Stimulated activated CD4-positive, alpha-beta T cell treated with anti-CD3 and anti-CD28 coated beads, Interleukin-4, amount 100 ng/mL, for 24 hours (primary cell): ENCODE measurements at regions not wholly inside any gene's neighbourhood (a gene's known extent, or its start where the extent isn't known, plus 50 kb on each side); places are given as distances from the start of the nearest gene placed in this dataset.

Experiments used
- DNase-seq: peaks from one replicate; pipeline ENCODE4 v3.0.0-alpha.2; 2020

GRCh38 chr4:14667624-14668151 is 334.6 kb upstream of the CPEB2 start:
- DNase-seq: no peak

- no peak for DNase-seq
Measured at GRCh38 chr4:14668296-14668695, 334.0 kb upstream of the CPEB2 start.

DNA sequence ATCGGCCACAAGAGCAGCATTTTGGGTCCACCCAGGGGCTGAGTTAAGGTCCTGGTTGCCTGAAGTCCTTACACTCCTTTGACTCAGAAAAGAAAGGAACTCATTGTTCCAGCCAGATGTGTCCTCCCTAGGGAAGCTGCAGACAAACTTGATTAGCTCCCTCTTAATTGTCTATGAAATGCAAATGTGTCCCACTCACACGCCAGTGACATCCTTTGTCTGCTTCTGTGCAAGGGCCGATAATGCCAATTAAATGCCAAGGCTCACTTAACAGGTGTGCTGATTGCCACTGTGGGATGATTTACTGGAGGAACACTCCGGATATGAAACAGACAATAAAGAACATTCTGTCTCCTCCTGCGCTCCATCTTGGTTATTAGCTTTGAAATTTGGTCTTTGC is 332.9 kb upstream of the CPEB2 start:
- DNase-seq: no peak

DNA sequence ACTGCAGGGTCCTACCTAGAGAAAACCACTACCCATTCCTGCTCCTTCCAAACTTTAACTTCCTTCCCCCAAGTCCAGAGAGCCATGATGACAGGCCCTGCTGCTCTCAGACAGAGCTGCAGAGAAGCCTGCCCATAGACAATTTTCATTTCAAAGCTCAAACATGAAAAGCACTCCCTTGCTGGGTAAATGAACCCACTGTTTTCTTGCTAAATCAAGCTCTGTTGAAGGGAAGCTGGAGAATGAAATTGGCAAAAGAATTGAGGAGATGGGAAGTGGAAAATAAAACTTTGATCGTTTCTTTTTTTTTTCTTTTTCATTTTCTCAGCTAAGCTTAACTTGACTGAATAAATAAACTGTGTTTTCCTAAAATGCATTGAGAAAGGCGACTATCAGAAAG is 331.1 kb upstream of the CPEB2 start:
- DNase-seq: no peak

GRCh38 chr4:14675279-14675985 is 326.8 kb upstream of the CPEB2 start:
- DNase-seq: no peak

DNA sequence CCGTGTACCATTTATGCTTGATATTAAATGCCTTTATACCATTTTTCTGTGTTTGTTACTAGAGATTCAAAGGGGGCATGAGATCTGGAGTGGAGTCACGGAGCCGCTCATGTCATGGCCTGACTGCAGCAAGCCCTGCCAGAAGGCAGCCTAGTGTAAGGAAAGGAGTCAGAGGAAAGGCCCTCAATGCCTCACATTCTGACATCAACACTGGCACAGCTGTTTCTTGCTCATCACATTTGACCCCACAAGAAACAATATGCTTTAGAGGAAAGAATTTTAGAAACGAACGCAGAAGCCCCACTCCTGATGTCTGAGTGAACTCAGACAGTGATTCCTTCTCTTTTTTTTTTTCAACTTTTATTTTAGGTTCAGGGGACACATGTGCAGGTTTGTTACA is 322.4 kb upstream of the CPEB2 start:
- DNase-seq: no peak

DNA sequence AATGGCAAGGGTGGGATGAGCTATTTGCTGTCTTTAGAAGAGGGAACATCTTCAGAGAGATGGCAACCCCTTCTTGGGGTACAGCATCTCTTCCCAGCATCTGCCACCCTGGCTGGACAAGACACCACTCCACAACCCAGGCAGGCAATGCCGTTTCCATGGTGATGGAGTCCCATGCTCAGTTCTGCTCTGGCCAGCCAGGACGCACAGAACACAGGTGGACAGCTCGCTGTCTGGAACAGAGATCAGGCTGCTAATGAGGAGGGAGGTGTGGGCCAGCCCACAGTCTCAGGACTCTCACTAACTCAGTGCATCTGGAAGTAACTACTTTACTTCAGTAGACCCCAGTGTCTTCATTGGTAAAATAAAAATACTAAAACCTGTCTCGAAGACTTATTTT is 321.0 kb upstream of the CPEB2 start:
- no peak for DNase-seq

DNA sequence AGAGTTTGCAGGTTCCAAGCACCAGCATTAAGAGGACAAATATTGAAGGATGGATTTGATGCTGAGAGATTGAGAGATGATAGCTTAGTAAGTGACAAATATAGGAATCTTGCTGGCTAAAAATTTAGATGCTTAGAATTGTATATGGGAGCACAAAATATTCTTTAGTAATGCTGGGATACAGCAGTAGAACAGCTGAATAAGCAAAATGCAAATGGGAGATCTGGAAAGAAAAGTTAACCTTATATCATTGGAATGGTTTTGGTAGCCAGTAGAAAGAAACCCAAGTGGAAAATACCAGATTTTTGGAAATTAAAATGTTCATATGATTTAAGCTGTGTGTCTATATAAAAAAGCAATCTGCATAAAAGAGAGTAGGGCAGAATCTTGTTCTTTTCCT is 308.6 kb upstream of the CPEB2 start:
- DNase-seq: no peak

DNA sequence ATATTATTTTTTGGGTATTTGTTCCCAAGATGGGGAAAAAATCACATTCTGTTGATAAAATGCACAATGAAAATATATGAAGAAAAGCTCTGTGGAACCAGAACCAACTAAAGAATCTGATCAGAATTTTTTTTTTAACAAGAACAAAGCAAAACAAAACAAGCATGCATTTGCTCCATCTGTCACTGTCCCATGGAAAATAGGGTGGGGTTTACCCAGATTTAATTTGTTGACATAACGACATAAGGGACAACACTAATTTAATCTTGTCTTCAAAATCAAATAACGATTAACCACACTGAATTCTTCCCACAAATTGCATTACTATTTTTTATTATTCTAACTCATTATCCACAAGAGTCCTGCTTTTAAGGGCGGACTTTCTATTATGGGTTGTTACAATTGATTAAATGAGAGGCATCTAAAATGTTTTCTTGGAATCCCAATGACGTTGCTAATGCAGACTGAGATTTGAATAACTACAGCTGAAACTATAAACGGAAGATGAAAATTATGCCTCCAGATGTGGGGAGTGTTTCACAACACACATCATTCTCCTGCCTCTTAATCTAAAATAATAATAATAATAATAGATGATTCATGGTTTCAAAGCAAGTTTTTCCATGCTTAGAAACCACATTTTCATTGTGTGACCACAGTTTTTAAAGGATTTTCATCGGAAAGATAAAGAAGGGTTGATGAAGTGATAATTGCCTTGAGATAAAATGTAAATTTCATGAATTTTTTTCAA is 307.0 kb upstream of the CPEB2 start:
- no peak for DNase-seq

DNA sequence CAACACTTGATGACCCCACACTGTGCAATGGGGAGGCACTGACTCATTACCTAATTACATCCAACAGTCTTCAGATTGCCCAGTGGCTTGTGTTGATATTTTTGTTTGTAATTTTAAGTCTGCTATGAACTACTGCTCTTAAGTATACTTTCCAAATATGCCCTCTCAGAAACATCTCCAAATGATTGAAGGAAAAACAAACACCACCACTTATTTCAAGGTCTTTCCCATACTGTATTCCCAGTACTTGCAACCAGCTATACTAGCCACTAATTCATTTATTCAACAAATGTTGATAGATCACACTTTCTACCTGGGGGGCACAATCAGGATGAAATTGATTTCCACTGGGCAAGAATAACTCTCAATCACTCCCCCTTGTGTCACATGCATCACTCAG is 302.2 kb upstream of the CPEB2 start:
- DNase-seq: no peak

DNA sequence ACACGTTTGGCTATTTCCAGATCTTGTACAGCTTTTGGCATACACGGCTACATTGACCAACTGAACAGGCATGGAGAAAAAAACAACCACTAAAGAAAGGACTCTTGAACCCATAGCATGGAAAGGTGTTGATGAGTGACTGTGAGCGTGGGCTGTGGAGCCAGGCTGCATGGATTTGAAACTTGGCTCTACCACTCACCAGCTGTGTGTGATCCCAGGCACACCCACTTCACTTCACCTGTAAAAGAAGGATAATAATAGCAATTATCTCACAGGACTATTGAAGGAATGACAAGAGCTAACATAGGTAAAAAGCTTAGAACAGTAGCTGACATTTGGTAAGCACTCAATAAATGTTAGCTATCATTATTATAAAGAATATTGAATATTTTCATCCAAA is 301.7 kb upstream of the CPEB2 start:
- no peak for DNase-seq

DNA sequence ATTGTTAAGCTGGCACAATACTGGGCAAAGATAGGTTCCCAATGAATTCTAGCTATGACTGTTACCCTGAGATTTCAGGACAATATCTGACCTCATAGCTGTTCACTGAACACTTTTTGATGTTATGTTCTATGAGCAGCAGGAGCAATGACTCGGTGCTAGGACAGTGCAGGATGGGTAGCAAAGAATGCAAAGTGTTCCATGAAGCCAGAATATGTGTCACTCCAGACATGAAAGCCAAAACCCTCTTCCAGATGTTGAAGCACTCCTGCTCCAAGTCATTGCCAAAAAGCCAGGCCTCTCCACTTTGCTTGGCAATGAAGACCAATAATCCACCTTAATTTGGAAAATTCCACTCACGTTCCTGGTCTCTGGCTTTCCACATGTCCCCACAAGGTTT is 300.9 kb upstream of the CPEB2 start:
- no peak for DNase-seq

- DNase-seq: no peak
Measured at GRCh38 chr4:14701896-14702295, 300.4 kb upstream of the CPEB2 start.

- DNase-seq: no peak
Measured at GRCh38 chr4:14708574-14708973, 293.7 kb upstream of the CPEB2 start.

- no peak for DNase-seq
Measured at GRCh38 chr4:14711259-14711658, 291.0 kb upstream of the CPEB2 start.

DNA sequence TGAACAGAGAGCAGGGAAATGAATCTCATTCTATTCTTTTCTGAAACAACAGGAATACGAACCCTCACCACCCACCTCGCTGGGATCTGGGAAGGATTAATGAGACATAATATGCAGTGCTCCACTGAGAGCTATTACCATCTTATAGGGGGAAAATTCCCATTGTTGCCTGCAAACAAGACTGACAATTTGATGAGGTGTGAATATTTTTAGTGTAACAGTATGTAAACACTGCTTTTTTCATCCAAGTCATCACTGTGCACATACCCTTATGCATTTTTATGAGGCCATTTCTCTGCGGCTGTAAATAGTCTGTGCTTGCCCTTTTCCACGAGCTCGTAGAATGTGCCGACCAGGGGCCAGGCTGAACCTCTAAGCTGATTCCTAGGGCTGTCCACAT is 285.6 kb upstream of the CPEB2 start:
- no peak for DNase-seq

DNA sequence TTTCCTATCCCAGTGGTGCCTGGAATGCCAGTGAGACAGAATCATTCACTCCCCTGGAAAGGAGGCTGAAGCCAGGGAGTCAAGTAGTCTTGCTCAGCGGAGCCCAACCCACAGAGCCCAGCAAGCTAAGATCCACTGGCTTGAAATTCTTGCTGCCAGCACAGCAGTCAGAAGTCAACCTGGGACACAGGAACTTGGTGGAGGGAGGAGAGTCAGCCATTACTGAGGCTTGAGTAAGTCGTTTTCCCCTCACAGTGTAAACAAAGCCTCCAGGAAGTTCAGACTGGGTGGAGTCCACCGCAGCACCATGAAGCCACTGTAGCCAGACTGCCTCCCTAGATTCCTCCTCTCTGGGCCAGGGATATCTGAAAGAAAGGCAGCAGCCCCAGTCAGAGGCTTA is 283.2 kb upstream of the CPEB2 start:
- no peak for DNase-seq

- DNase-seq: no peak
Measured at GRCh38 chr4:14726441-14726840, 275.8 kb upstream of the CPEB2 start.

GRCh38 chr4:14726877-14727361 is 275.4 kb upstream of the CPEB2 start:
- no peak for DNase-seq

DNA sequence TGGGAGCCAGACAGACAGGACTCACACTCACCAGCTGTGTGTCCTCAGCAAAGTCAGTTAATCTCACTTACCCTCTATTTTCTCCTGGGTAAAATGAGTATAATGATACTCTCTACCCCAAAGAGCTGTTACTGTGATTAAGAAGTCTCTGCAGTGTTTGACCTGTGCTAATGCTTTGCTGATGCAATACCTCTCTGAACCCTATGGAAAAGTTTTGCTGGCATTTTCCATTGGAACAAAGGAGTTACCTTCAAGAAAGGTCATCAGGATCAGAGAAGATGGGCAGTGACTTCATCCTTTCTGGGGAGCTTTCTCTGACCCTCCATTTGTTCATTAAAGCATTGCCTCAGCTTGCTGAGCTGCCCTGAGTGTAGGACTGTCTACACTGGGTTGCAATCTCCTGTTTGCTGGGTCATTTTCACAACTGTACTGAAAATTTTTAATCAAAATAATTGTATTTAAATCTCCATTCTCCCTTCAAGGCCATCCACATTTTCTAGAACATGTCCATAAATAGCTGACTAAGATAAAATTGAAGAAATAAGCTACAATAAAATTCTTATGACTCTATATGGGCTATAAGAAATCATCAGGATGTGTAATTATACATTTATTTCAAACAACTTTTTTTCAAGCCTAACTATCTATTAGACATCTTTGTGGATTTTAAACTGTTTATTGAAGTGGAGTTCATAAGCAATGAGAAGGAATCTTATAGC is 272.8 kb upstream of the CPEB2 start:
- DNase-seq: no peak

DNA sequence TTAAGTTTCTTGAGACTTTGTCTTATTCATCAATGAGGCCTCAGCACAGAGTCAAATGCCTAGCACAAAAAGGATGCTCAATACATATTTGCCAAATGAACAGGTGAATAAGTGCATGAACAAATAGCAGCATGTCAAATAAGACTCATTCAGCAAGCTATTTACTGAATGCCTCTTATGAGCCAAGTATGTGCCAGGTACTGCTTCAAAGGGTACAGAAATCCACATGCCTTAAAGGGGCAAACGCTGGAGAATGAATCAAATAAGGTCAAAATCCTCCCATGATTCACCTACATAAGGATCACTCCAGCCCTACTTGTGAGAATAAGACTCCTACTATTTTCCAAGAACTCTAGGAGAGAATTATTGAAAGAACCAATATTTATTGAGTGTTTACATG is 260.2 kb upstream of the CPEB2 start:
- DNase-seq: no peak

GRCh38 chr4:14743172-14743571 is 259.1 kb upstream of the CPEB2 start:
- no peak for DNase-seq

GRCh38 chr4:14743601-14744000 is 258.7 kb upstream of the CPEB2 start:
- DNase-seq: no peak

GRCh38 chr4:14744346-14744745 is 257.9 kb upstream of the CPEB2 start:
- no peak for DNase-seq
